Thoracic aorta (tissue), 2 donors: ENCODE measurements at regions not wholly inside any gene's neighbourhood (a gene's known extent, or its start where the extent isn't known, plus 50 kb on each side); places are given as distances from the start of the nearest gene placed in this dataset.

ENCODE experiments used
- ATAC-seq: fragments of 150-250 bp; one replicate; pipeline ENCODE4 v1.8.0; 2017; ENCODE audit warnings: low read depth; ENCODE audit not compliant: insufficient number of reproducible peaks, low FRiP score
- DNase-seq: peaks from one replicate; pipeline ENCODE4 v3.0.0-alpha.2; 2020; ENCODE audit warnings: low spot score
- H3K27ac ChIP-seq, 2 donors: fragments of 200-600 bp; sonication (generic); 1 replicate in 1 of 2; 2 replicates in 1 of 2; pipeline ENCODE4 v1.5.1; 2016; ENCODE audit warnings: mild to moderate bottlenecking in 2 of 2, moderate library complexity in 2 of 2
- H3K27me3 ChIP-seq: fragments of 200-600 bp; sonication (generic); replicated peaks from 2 replicates; pipeline ENCODE4 v1.6.0; 2016; ENCODE audit warnings: mild to moderate bottlenecking; ENCODE audit not compliant: insufficient read depth
- H3K36me3 ChIP-seq: fragments of 200-600 bp; sonication (generic); one replicate; pipeline ENCODE4 v1.5.1; 2016
- H3K4me1 ChIP-seq, 2 donors: fragments of 200-600 bp; sonication (generic); 1 replicate in 1 of 2; 2 replicates in 1 of 2; pipeline versions ENCODE4 v1.5.1 to v1.6.0; 2016; ENCODE audit warnings: low read depth in 2 of 2, mild to moderate bottlenecking in 1 of 2; ENCODE audit not compliant: control insufficient read depth in 1 of 2
- H3K4me3 ChIP-seq: fragments of 200-600 bp; sonication (generic); 2 replicates; pipeline ENCODE4 v1.5.1; 2016; ENCODE audit warnings: mild to moderate bottlenecking
- H3K9me3 ChIP-seq: fragments of 200-600 bp; sonication (generic); 2 replicates; pipeline ENCODE4 v1.5.1; 2016
- CTCF ChIP-seq: fragments of 200-600 bp; sonication (generic); IDR thresholded peaks from one replicate; pipeline ENCODE4 v1.5.1; 2019; ENCODE audit warnings: antibody characterized with exemption

GRCh38 chr7:49243521-49243920 is 319.2 kb downstream of the CDC14C start:
- Histone ChIP-seq H3K9me3 (no peaks in the 10 kb centered on the region), H3K4me1 (no peaks in the 10 kb centered on the region), H3K27me3 (no peaks in the 10 kb centered on the region), H3K4me3 (no peak overlapping the region), H3K27ac (no peak overlapping the region), H3K36me3 (no peaks in the 10 kb centered on the region)
- ATAC-seq (no peak), DNase-seq (no peak)
- TF ChIP-seq CTCF, result no peak

- Histone ChIP-seq H3K36me3 (no peaks in the 10 kb centered on the region), H3K9me3 (no peaks in the 10 kb centered on the region), H3K27me3 (no peaks in the 10 kb centered on the region), H3K4me1 (no peaks in the 10 kb centered on the region), H3K4me3 (no peak overlapping the region), H3K27ac (no peak overlapping the region)
- no peak for DNase-seq
- no peak for ATAC-seq
- TF ChIP-seq CTCF, result no peak
Measured at GRCh38 chr7:49244543-49244942, 320.2 kb downstream of the CDC14C start.

GRCh38 chr7:49245062-49245461 is 320.7 kb downstream of the CDC14C start:
- no peaks in the 10 kb centered on the region for H3K36me3 ChIP-seq
- TF ChIP-seq CTCF, result no peak
- H3K4me1 ChIP-seq, result no peaks in the 10 kb centered on the region
- DNase-seq (no peak), ATAC-seq (no peak)
- no peaks in the 10 kb centered on the region for H3K27me3 ChIP-seq
- H3K27ac ChIP-seq, result no peak overlapping the region
- H3K4me3 ChIP-seq, result no peak overlapping the region
- no peaks in the 10 kb centered on the region for H3K9me3 ChIP-seq

GRCh38 chr7:49247759-49248158 is 323.4 kb downstream of the CDC14C start:
- no peak for DNase-seq
- H3K9me3 ChIP-seq, result no peaks in the 10 kb centered on the region
- H3K4me1 ChIP-seq, result no peaks in the 10 kb centered on the region
- H3K36me3 ChIP-seq, result no peaks in the 10 kb centered on the region
- no peak for ATAC-seq
- H3K27ac ChIP-seq, result no peak overlapping the region
- TF ChIP-seq CTCF, result no peak
- no peaks in the 10 kb centered on the region for H3K27me3 ChIP-seq
- H3K4me3 ChIP-seq, result no peak overlapping the region

GRCh38 chr7:49255054-49255453 is 330.7 kb downstream of the CDC14C start:
- Histone ChIP-seq H3K9me3 (no peaks in the 10 kb centered on the region), H3K27ac (no peak overlapping the region), H3K4me1 (no peaks in the 10 kb centered on the region), H3K4me3 (no peak overlapping the region), H3K27me3 (no peaks in the 10 kb centered on the region), H3K36me3 (no peaks in the 10 kb centered on the region)
- ATAC-seq (no peak), DNase-seq (no peak)
- TF ChIP-seq CTCF, result no peak
